Hepatocyte (in vitro differentiated cells): ENCODE measurements at regions not wholly inside any gene's neighbourhood (a gene's known extent, or its start where the extent isn't known, plus 50 kb on each side); places are given as distances from the start of the nearest gene placed in this dataset.

Experiments used
- DNase-seq: peaks from one replicate; pipeline ENCODE4 v3.0.0-alpha.2; 2016; ENCODE audit warnings: low spot score
- H2AFZ ChIP-seq: fragments of 200-600 bp; sonication (generic); 2 replicates; pipeline ENCODE4 v1.6.0; 2016; ENCODE audit warnings: antibody characterized with exemption, mild to moderate bottlenecking
- H3K27ac ChIP-seq: fragments of 200-600 bp; sonication (generic); 2 replicates; pipeline ENCODE4 v1.5.1; 2016; ENCODE audit warnings: mild to moderate bottlenecking
- H3K27me3 ChIP-seq: fragments of 200-600 bp; sonication (generic); 2 replicates; pipeline ENCODE4 v1.6.1; 2016
- H3K36me3 ChIP-seq: fragments of 200-600 bp; sonication (generic); replicated peaks from 2 replicates; pipeline ENCODE4 v1.5.1; 2016; ENCODE audit warnings: low read depth; ENCODE audit not compliant: insufficient read depth
- H3K4me1 ChIP-seq: fragments of 200-600 bp; sonication (generic); 2 replicates; pipeline ENCODE4 v1.5.1; 2016; ENCODE audit warnings: mild to moderate bottlenecking, moderate library complexity; ENCODE audit not compliant: insufficient read depth
- H3K4me2 ChIP-seq: fragments of 200-600 bp; sonication (generic); 2 replicates; pipeline ENCODE4 v1.6.0; 2016
- H3K4me3 ChIP-seq: fragments of 200-600 bp; sonication (generic); 2 replicates; pipeline ENCODE4 v1.5.1; 2016; ENCODE audit warnings: mild to moderate bottlenecking
- H3K79me2 ChIP-seq: fragments of 200-600 bp; sonication (generic); 2 replicates; pipeline ENCODE4 v1.6.0; 2017; ENCODE audit warnings: mild to moderate bottlenecking
- H3K9me2 ChIP-seq: fragments of 200-600 bp; sonication (generic); replicated peaks from 2 replicates; pipeline ENCODE4 v1.6.0; 2017; ENCODE audit warnings: mild to moderate bottlenecking; ENCODE audit not compliant: insufficient read depth
- H3K9me3 ChIP-seq: fragments of 200-600 bp; sonication (generic); 2 replicates; pipeline ENCODE4 v1.5.1; 2016; ENCODE audit warnings: low read depth, mild to moderate bottlenecking
- H4K20me1 ChIP-seq: fragments of 200-600 bp; sonication (generic); 2 replicates; pipeline ENCODE4 v1.6.0; 2016; ENCODE audit warnings: mild to moderate bottlenecking; ENCODE audit not compliant: insufficient read depth, poor library complexity, severe bottlenecking
- EZH2 ChIP-seq: fragments of 200-600 bp; sonication (generic); IDR thresholded peaks from 2 replicates; pipeline ENCODE4 v1.6.1; 2016; ENCODE audit warnings: antibody characterized with exemption, mild to moderate bottlenecking, borderline replicate concordance
- EZH2phosphoT487 ChIP-seq: fragments of 200-600 bp; sonication (generic); IDR thresholded peaks from one replicate; pipeline ENCODE4 v1.6.1; 2018; ENCODE audit warnings: antibody characterized with exemption, mild to moderate bottlenecking, low read depth, moderate library complexity; ENCODE audit not compliant: unreplicated experiment, severe bottlenecking
- WGBS: methylation state at CpG from one replicate; pipeline ENCODE4 v1.1.6; 2016; ENCODE audit warnings: low lambda C conversion rate; ENCODE audit errors: missing lambda C conversion rate; 5-methylcytosine and 5-hydroxymethylcytosine counted together
- TF ChIP-seq, protein P1 (sequence below): fragments of 200-600 bp; sonication (generic); IDR thresholded peaks from 2 replicates; pipeline ENCODE4 v1.5.1; 2016; ENCODE audit warnings: antibody characterized with exemption, mild to moderate bottlenecking; ENCODE audit not compliant: poor library complexity

DNA sequence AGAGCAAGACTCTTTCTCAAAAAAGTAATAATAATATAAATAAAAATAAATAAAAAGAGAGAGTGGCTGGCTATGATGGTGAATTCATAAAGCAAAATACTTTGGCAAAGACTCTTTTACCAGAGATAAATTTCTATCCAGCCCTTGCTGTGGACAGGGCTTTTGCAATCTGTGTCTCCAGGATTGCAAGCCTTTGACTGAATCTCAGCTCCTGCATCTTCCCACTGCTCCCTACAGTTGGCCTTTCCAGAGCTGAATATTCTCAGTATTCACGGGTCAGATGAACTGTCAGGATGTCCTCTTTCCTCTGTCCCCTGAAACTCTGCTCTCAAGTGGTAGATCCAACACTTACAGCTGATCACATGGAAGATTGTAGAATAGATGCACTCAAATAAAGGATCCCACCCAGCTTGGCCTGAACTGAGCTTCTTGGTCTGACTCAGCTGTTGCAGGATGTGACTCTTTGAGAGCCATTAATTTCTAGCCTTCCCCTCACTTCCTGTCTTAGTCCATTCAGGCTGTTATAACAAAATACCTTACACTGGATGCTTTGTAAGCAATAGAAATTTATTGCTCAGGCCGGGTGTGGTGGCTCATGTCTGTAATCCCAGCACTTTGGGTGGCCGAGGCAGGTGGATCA lies 123.4 kb upstream of the GUCY1A1 start:
- Histone ChIP-seq H3K79me2 (no peaks in the 10 kb centered on the region), H3K27me3 (no peaks in the 10 kb centered on the region), H3K27ac (no peak overlapping the region), H3K4me2 (no peak overlapping the region), H3K4me1 (no peaks in the 10 kb centered on the region), H3K9me3 (no peaks in the 10 kb centered on the region), H3K36me3 (no peaks in the 10 kb centered on the region), H2AFZ (no peak overlapping the region), H3K4me3 (no peak overlapping the region), H3K9me2 (no peaks in the 10 kb centered on the region), H4K20me1 (no peaks in the 10 kb centered on the region)
- WGBS = 66% methylated on average over 3 of the region's 3 CpGs
- no peak for DNase-seq
- TF ChIP-seq EZH2phosphoT487 (no peak), EZH2 (no peak)
- TF ChIP-seq, protein P1, sequence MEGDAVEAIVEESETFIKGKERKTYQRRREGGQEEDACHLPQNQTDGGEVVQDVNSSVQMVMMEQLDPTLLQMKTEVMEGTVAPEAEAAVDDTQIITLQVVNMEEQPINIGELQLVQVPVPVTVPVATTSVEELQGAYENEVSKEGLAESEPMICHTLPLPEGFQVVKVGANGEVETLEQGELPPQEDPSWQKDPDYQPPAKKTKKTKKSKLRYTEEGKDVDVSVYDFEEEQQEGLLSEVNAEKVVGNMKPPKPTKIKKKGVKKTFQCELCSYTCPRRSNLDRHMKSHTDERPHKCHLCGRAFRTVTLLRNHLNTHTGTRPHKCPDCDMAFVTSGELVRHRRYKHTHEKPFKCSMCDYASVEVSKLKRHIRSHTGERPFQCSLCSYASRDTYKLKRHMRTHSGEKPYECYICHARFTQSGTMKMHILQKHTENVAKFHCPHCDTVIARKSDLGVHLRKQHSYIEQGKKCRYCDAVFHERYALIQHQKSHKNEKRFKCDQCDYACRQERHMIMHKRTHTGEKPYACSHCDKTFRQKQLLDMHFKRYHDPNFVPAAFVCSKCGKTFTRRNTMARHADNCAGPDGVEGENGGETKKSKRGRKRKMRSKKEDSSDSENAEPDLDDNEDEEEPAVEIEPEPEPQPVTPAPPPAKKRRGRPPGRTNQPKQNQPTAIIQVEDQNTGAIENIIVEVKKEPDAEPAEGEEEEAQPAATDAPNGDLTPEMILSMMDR = no peak

DNA sequence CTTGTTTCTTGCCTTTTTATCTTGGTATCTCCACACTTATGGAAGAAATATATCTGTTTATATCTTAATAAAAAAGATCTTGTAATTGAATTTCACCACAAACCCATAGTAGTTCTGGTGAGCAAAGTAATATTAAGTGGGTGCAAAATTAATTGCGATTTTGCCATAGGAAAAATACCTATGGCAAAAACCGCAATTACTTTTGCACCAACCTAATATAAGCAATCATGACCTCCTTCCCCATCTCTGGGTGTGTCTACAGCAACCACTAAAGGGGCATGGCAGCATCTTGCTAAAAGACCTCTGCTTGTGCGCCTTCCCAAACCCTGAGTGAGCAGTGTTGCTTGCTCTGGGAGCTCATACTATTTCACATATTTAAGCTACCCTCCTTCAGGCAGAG lies 124.2 kb upstream of the GUCY1A1 start:
- DNase-seq = no peak
- H3K9me3 ChIP-seq = no peaks in the 10 kb centered on the region
- H3K27me3 ChIP-seq = no peaks in the 10 kb centered on the region
- H3K9me2 ChIP-seq = no peaks in the 10 kb centered on the region
- WGBS = 96% methylated on average over 3 of the region's 3 CpGs
- no peaks in the 10 kb centered on the region for H3K4me1 ChIP-seq
- no peaks in the 10 kb centered on the region for H4K20me1 ChIP-seq
- no peak overlapping the region for H3K27ac ChIP-seq
- no peaks in the 10 kb centered on the region for H3K36me3 ChIP-seq
- H2AFZ ChIP-seq = no peak overlapping the region
- TF ChIP-seq EZH2 = no peak
- no peak for TF ChIP-seq EZH2phosphoT487
- TF ChIP-seq, protein P1 = no peak
- no peaks in the 10 kb centered on the region for H3K79me2 ChIP-seq
- no peak overlapping the region for H3K4me2 ChIP-seq
- H3K4me3 ChIP-seq = no peak overlapping the region

DNA sequence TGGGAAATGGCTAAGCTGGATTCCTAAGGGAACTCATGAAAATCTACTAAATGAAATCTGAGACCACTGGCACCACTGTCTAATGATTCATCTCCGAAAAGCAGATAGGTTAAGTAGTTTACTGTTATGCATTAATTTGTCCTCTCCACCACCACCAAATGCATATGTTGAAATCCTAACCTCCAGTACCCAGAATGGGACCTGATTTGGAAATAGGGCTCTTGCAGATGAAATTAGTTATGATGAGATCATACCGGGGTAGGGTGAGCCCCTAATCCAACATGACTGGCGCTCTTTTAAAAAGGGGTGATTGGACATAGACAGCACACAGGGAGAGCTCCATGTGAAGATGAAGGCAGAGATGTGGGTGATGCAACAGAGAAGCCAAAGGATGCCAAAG lies 124.9 kb upstream of the GUCY1A1 start:
- no peak for TF ChIP-seq EZH2phosphoT487
- TF ChIP-seq, protein P1 = no peak
- TF ChIP-seq EZH2 = no peak
- Histone ChIP-seq H3K4me2 (no peak overlapping the region), H3K27ac (no peak overlapping the region), H4K20me1 (no peaks in the 10 kb centered on the region), H3K79me2 (no peaks in the 10 kb centered on the region), H3K9me3 (no peaks in the 10 kb centered on the region), H2AFZ (no peak overlapping the region), H3K9me2 (no peaks in the 10 kb centered on the region), H3K4me1 (no peaks in the 10 kb centered on the region), H3K27me3 (no peaks in the 10 kb centered on the region), H3K36me3 (no peaks in the 10 kb centered on the region), H3K4me3 (no peak overlapping the region)
- WGBS = 97% methylated on average over 3 of the region's 3 CpGs
- no peak for DNase-seq

DNA sequence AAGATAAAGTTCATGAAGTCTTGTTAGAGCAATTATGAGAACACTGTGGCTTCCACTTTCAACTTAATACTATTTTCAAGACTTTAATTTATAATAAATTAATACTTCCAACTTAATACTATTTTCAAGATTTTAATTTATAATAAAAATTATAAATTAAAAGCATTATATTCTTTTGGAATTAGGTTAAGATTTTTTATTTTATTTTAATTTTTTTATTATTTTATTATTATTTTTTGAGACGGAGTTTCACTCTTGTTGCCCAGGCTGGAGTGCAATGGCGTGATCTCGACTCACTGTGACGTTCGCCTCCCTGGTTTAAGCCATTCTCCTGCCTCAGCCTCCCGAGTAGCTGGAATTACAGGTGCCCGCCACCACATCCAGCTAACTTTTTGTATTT lies 126.0 kb upstream of the GUCY1A1 start:
- H4K20me1 ChIP-seq = no peaks in the 10 kb centered on the region
- no peak overlapping the region for H3K4me2 ChIP-seq
- H3K9me2 ChIP-seq = no peaks in the 10 kb centered on the region
- no peaks in the 10 kb centered on the region for H3K79me2 ChIP-seq
- no peaks in the 10 kb centered on the region for H3K4me1 ChIP-seq
- H3K36me3 ChIP-seq = no peaks in the 10 kb centered on the region
- no peak overlapping the region for H3K27ac ChIP-seq
- no peaks in the 10 kb centered on the region for H3K27me3 ChIP-seq
- WGBS = 96% methylated on average over 7 of the region's 7 CpGs
- no peak overlapping the region for H3K4me3 ChIP-seq
- no peak overlapping the region for H2AFZ ChIP-seq
- H3K9me3 ChIP-seq = no peaks in the 10 kb centered on the region
- DNase-seq = no peak
- TF ChIP-seq EZH2 = no peak
- TF ChIP-seq EZH2phosphoT487 = no peak
- TF ChIP-seq, protein P1 = no peak
